Erythroblast (primary cell): ENCODE measurements at regions not wholly inside any gene's neighbourhood (a gene's known extent, or its start where the extent isn't known, plus 50 kb on each side); places are given as distances from the start of the nearest gene placed in this dataset.

ENCODE experiments used
- DNase-seq, 2 experiments: peaks; one replicate each; lab custom pipeline; 2025; lab: John Stamatoyannopoulos, UW
- GATA1 ChIP-seq: IDR thresholded peaks from 2 replicates; pipeline ENCODE4 v1.6.1; 2011; ENCODE audit warnings: low read depth, mild to moderate bottlenecking, control low read depth, low read length, moderate library complexity
- POLR2A ChIP-seq: IDR thresholded peaks from 2 replicates; pipeline ENCODE4 v1.6.1; 2011; ENCODE audit warnings: mild to moderate bottlenecking, low read length

GRCh38 chr3:187972454-187972853 lies 181.5 kb upstream of the LPP start:
- DNase-seq = no peak
- no peak for TF ChIP-seq POLR2A

- TF ChIP-seq POLR2A (no peak), GATA1 (no peak)
- no peak for DNase-seq
Observed at GRCh38 chr3:187973977-187974870, 179.7 kb upstream of the LPP start.

GRCh38 chr3:187974871-187975271 lies 179.1 kb upstream of the LPP start:
- TF ChIP-seq GATA1 = no peak
- no peak for TF ChIP-seq POLR2A
- DNase-seq = no peak

GRCh38 chr3:187975561-187976364 lies 178.2 kb upstream of the LPP start:
- DNase-seq = no peak
- TF ChIP-seq GATA1 (no peak), POLR2A (no peak)

- DNase-seq = no peak
Observed at GRCh38 chr3:187976365-187976900, 177.5 kb upstream of the LPP start.

GRCh38 chr3:187977659-187978058 lies 176.3 kb upstream of the LPP start:
- no peak for DNase-seq
- TF ChIP-seq POLR2A (no peak), GATA1 (no peak)

More at GRCh38 chr3:187976365-187976900, 177.5 kb upstream of the LPP start:
- no peak for TF ChIP-seq GATA1
- no peak for TF ChIP-seq POLR2A

- no peak for DNase-seq
- TF ChIP-seq GATA1 (no peak), POLR2A (no peak)
Observed at GRCh38 chr3:187978433-187979011, 175.4 kb upstream of the LPP start.

GRCh38 chr3:187979564-187979963 lies 174.4 kb upstream of the LPP start:
- TF ChIP-seq POLR2A (no peak), GATA1 (no peak)
- DNase-seq = no peak

- DNase-seq = no peak
- no peak for TF ChIP-seq GATA1
- TF ChIP-seq POLR2A = no peak
Observed at GRCh38 chr3:187980861-187981260, 173.1 kb upstream of the LPP start.

GRCh38 chr3:187982142-187982541 lies 171.8 kb upstream of the LPP start:
- no peak for TF ChIP-seq POLR2A
- TF ChIP-seq GATA1 = no peak
- no peak for DNase-seq

- no peak for DNase-seq
- TF ChIP-seq GATA1 = no peak
- no peak for TF ChIP-seq POLR2A
Observed at GRCh38 chr3:187983484-187984124, 170.4 kb upstream of the LPP start.

- TF ChIP-seq POLR2A = no peak
- no peak for TF ChIP-seq GATA1
- DNase-seq = no peak
Observed at GRCh38 chr3:187985647-187986046, 168.3 kb upstream of the LPP start.

GRCh38 chr3:187986514-187986934 lies 167.4 kb upstream of the LPP start:
- TF ChIP-seq POLR2A (no peak), GATA1 (no peak)
- peak in 1 of 2 experiments; percentile 30 for DNase-seq
